IPS-18c (cell line): ENCODE measurements at regions not wholly inside any gene's neighbourhood (a gene's known extent, or its start where the extent isn't known, plus 50 kb on each side); places are given as distances from the start of the nearest gene placed in this dataset.

ENCODE experiments used
- H3K4me3 ChIP-seq: 2 replicates; pipeline ENCODE4 v1.7.0; 2013; ENCODE audit warnings: low read depth, mild to moderate bottlenecking, low read length, moderate library complexity; ENCODE audit not compliant: insufficient read depth
- H3K9me3 ChIP-seq: one replicate; pipeline ENCODE4 v1.6.1; 2013; ENCODE audit warnings: mild to moderate bottlenecking, low read length, moderate library complexity; ENCODE audit not compliant: control insufficient read depth, insufficient read depth

- H3K4me3 ChIP-seq = no peak overlapping the region
- H3K9me3 ChIP-seq = peaks cover 2% of the 10 kb centered on the region
These were observed 215.2 kb downstream of the RPS24 start for GRCh38 chr10:78248651-78249464.

- Histone ChIP-seq H3K4me3 (no peak overlapping the region), H3K9me3 (peaks cover 2% of the 10 kb centered on the region)
These were observed 216.0 kb downstream of the RPS24 start for GRCh38 chr10:78249690-78250089.

- Histone ChIP-seq H3K9me3 (no peaks in the 10 kb centered on the region), H3K4me3 (no peak overlapping the region)
These were observed 216.8 kb downstream of the RPS24 start for GRCh38 chr10:78250313-78251015.

GRCh38 chr10:78251016-78251385 lies 217.3 kb downstream of the RPS24 start:
- Histone ChIP-seq H3K9me3 (no peaks in the 10 kb centered on the region), H3K4me3 (no peak overlapping the region)

GRCh38 chr10:78252286-78252685 lies 218.6 kb downstream of the RPS24 start:
- Histone ChIP-seq H3K9me3 (no peaks in the 10 kb centered on the region), H3K4me3 (no peak overlapping the region)

GRCh38 chr10:78253063-78253853 lies 219.6 kb downstream of the RPS24 start:
- no peaks in the 10 kb centered on the region for H3K9me3 ChIP-seq
- H3K4me3 ChIP-seq = no peak overlapping the region

- no peak overlapping the region for H3K4me3 ChIP-seq
- no peaks in the 10 kb centered on the region for H3K9me3 ChIP-seq
These were observed 220.3 kb downstream of the RPS24 start for GRCh38 chr10:78254013-78254412.

GRCh38 chr10:78255214-78255613 lies 221.6 kb downstream of the RPS24 start:
- Histone ChIP-seq H3K4me3 (no peak overlapping the region), H3K9me3 (no peaks in the 10 kb centered on the region)

- Histone ChIP-seq H3K4me3 (no peak overlapping the region), H3K9me3 (no peaks in the 10 kb centered on the region)
These were observed 222.4 kb downstream of the RPS24 start for GRCh38 chr10:78255796-78256638.

GRCh38 chr10:78258323-78259030 lies 224.8 kb downstream of the RPS24 start:
- H3K4me3 ChIP-seq = no peak overlapping the region

GRCh38 chr10:78259391-78259790 lies 225.7 kb downstream of the RPS24 start:
- no peaks in the 10 kb centered on the region for H3K9me3 ChIP-seq
- H3K4me3 ChIP-seq = no peak overlapping the region

More at GRCh38 chr10:78258323-78259030, 224.8 kb downstream of the RPS24 start:
- no peaks in the 10 kb centered on the region for H3K9me3 ChIP-seq

GRCh38 chr10:78260141-78260540 lies 226.5 kb downstream of the RPS24 start:
- Histone ChIP-seq H3K4me3 (no peak overlapping the region), H3K9me3 (no peaks in the 10 kb centered on the region)

- H3K9me3 ChIP-seq = no peaks in the 10 kb centered on the region
- H3K4me3 ChIP-seq = no peak overlapping the region
These were observed 227.0 kb downstream of the RPS24 start for GRCh38 chr10:78260680-78261079.

- Histone ChIP-seq H3K4me3 (no peak overlapping the region), H3K9me3 (no peaks in the 10 kb centered on the region)
These were observed 227.6 kb downstream of the RPS24 start for GRCh38 chr10:78261291-78261690.

- Histone ChIP-seq H3K4me3 (no peak overlapping the region), H3K9me3 (no peaks in the 10 kb centered on the region)
These were observed 229.2 kb downstream of the RPS24 start for GRCh38 chr10:78262860-78263259.

- Histone ChIP-seq H3K9me3 (no peaks in the 10 kb centered on the region), H3K4me3 (no peak overlapping the region)
These were observed 229.9 kb downstream of the RPS24 start for GRCh38 chr10:78263521-78263988.
